Right atrium auricular region (tissue), 2 donors: ENCODE measurements at regions not wholly inside any gene's neighbourhood (a gene's known extent, or its start where the extent isn't known, plus 50 kb on each side); places are given as distances from the start of the nearest gene placed in this dataset.

ENCODE experiments used
- DNase-seq: peaks from one replicate; pipeline ENCODE4 v3.0.0-alpha.2; 2019; ENCODE audit warnings: low spot score
- H3K27ac ChIP-seq, 2 donors: fragments of 200-600 bp; sonication (generic); 1 replicate in 1 of 2; 2 replicates in 1 of 2; pipeline ENCODE4 v1.5.1; 2016 to 2019
- H3K27me3 ChIP-seq, 2 donors: fragments of 200-600 bp; sonication (generic); one replicate each; pipeline versions ENCODE4 v1.5.1 to v1.6.0; 2017 to 2019
- H3K36me3 ChIP-seq: fragments of 200-600 bp; sonication (generic); one replicate; pipeline ENCODE4 v1.5.1; 2016
- H3K4me1 ChIP-seq, 2 donors: fragments of 200-600 bp; sonication (generic); one replicate each; pipeline versions ENCODE4 v1.5.1 to v1.6.0; 2017 to 2019
- H3K4me3 ChIP-seq, 2 donors: fragments of 200-600 bp; sonication (generic); 1 replicate in 1 of 2; 2 replicates in 1 of 2; pipeline ENCODE4 v1.5.1; 2017 to 2019; ENCODE audit warnings: mild to moderate bottlenecking in 1 of 2, moderate library complexity in 1 of 2
- H3K9me3 ChIP-seq, 2 donors: fragments of 200-600 bp; sonication (generic); one replicate each; pipeline ENCODE4 v1.5.1; 2019
- CTCF ChIP-seq, 2 donors: fragments of 200-600 bp; sonication (generic); IDR thresholded peaks; one replicate each; pipeline ENCODE4 v1.5.1; 2019; ENCODE audit warnings: antibody characterized with exemption in 2 of 2

GRCh38 chr12:131577766-131578165 lies 133.1 kb upstream of the SFSWAP start:
- no peak overlapping the region for H3K4me3 ChIP-seq
- no peaks in the 10 kb centered on the region for H3K27me3 ChIP-seq
- no peaks in the 10 kb centered on the region for H3K9me3 ChIP-seq
- H3K4me1 ChIP-seq, result no peaks in the 10 kb centered on the region
- H3K27ac ChIP-seq, result no peak overlapping the region
- no peak for TF ChIP-seq CTCF (IDR thresholded peaks at IDR 0.05)
- no peak for DNase-seq
- H3K36me3 ChIP-seq, result no peaks in the 10 kb centered on the region

- TF ChIP-seq CTCF (IDR thresholded peaks at IDR 0.05), result no peak
- Histone ChIP-seq H3K27ac (no peak overlapping the region), H3K36me3 (no peaks in the 10 kb centered on the region), H3K9me3 (no peaks in the 10 kb centered on the region), H3K4me3 (no peak overlapping the region), H3K4me1 (no peaks in the 10 kb centered on the region), H3K27me3 (no peaks in the 10 kb centered on the region)
- DNase-seq, result no peak
Observed at GRCh38 chr12:131578828-131579470, 131.9 kb upstream of the SFSWAP start.

- no peaks in the 10 kb centered on the region for H3K4me1 ChIP-seq
- TF ChIP-seq CTCF (IDR thresholded peaks at IDR 0.05), result no peak
- H3K27me3 ChIP-seq, result no peaks in the 10 kb centered on the region
- no peak overlapping the region for H3K4me3 ChIP-seq
- no peak overlapping the region for H3K27ac ChIP-seq
- DNase-seq, result no peak
- no peaks in the 10 kb centered on the region for H3K9me3 ChIP-seq
- no peaks in the 10 kb centered on the region for H3K36me3 ChIP-seq
Observed at GRCh38 chr12:131583090-131583712, 127.7 kb upstream of the SFSWAP start.

GRCh38 chr12:131586269-131586668 lies 124.6 kb upstream of the SFSWAP start:
- DNase-seq, result no peak
- H3K36me3 ChIP-seq, result no peaks in the 10 kb centered on the region
- no peak for TF ChIP-seq CTCF (IDR thresholded peaks at IDR 0.05)
- H3K4me3 ChIP-seq, result no peak overlapping the region
- H3K4me1 ChIP-seq, result no peaks in the 10 kb centered on the region
- H3K9me3 ChIP-seq, result no peaks in the 10 kb centered on the region
- no peaks in the 10 kb centered on the region for H3K27me3 ChIP-seq
- H3K27ac ChIP-seq, result no peak overlapping the region

- Histone ChIP-seq H3K9me3 (no peaks in the 10 kb centered on the region), H3K27ac (no peak overlapping the region), H3K4me1 (no peaks in the 10 kb centered on the region), H3K27me3 (no peaks in the 10 kb centered on the region), H3K4me3 (no peak overlapping the region), H3K36me3 (no peaks in the 10 kb centered on the region)
- TF ChIP-seq CTCF (IDR thresholded peaks at IDR 0.05), result no peak
- DNase-seq, result no peak
Observed at GRCh38 chr12:131586761-131587160, 124.1 kb upstream of the SFSWAP start.

GRCh38 chr12:131587565-131587964 lies 123.3 kb upstream of the SFSWAP start:
- no peak for TF ChIP-seq CTCF (IDR thresholded peaks at IDR 0.05)
- Histone ChIP-seq H3K9me3 (no peaks in the 10 kb centered on the region), H3K27me3 (no peaks in the 10 kb centered on the region), H3K36me3 (no peaks in the 10 kb centered on the region), H3K27ac (no peak overlapping the region), H3K4me1 (no peaks in the 10 kb centered on the region), H3K4me3 (no peak overlapping the region)
- no peak for DNase-seq
